GM12878 (cell line): ENCODE measurements at regions not wholly inside any gene's neighbourhood (a gene's known extent, or its start where the extent isn't known, plus 50 kb on each side); places are given as distances from the start of the nearest gene placed in this dataset.

Experiments used
- ATAC-seq: fragments of 200-7000 bp; cut with Tn5 transposase; 3 replicates; pipeline ENCODE4 v1.9.1; 2020; ENCODE audit warnings: mild to moderate bottlenecking, moderate library complexity
- BruUV-seq: library from RNA; stranded (reverse); fragments of 400-500 nt; replicated peaks from 2 replicates; lab custom pipeline; 2021; lab: Mats Ljungman, UMichigan
- CTCF ChIA-PET: fragments of 300-600 bp; sonication (Branson Sonifier 250); formaldehyde crosslinking; extraction: SDS; loops from one replicate; lab custom pipeline; 2021; ENCODE audit warnings: inconsistent platforms; lab: Yijun Ruan, JAX
- POLR2A ChIA-PET: fragments of 350-600 bp; formaldehyde crosslinking; extraction: SDS; loops from one replicate; lab custom pipeline; 2021; ENCODE audit warnings: inconsistent platforms; lab: Charles Lee
- RAD21 ChIA-PET: fragments of 300-600 bp; sonication (Branson Sonifier 250); formaldehyde crosslinking; loops from one replicate; lab custom pipeline; 2023; ENCODE audit warnings: antibody characterized with exemption; ENCODE audit not compliant: unreplicated experiment; lab: Charles Lee
- SMC1A ChIA-PET: fragments of 300-600 bp; sonication (Branson Sonifier 250); formaldehyde crosslinking; loops from one replicate; lab custom pipeline; 2023; ENCODE audit not compliant: unreplicated experiment, uncharacterized antibody; lab: Charles Lee
- DNase-seq: peaks from one replicate; pipeline ENCODE4 v3.0.0-alpha.2; 2011; ENCODE audit warnings: low read depth, low spot score
- FAIRE-seq: peaks from 3 replicates; lab custom pipeline; 2011; peaks lifted over from hg19 to GRCh38; lab: Jason Lieb, UNC
- H2AFZ ChIP-seq: 2 replicates; pipeline ENCODE4 v1.6.0; 2011; ENCODE audit warnings: low read depth, low read length, control low read depth; ENCODE audit not compliant: control insufficient read depth
- H3K27ac ChIP-seq: 2 replicates; pipeline ENCODE4 v1.5.1; 2011; ENCODE audit warnings: control low read depth; ENCODE audit not compliant: control insufficient read depth, insufficient read depth
- H3K27me3 ChIP-seq, 2 experiments: replicated peaks in 1 of 2; 2 replicates each; pipeline versions ENCODE4 v1.6.0 to v1.6.1; 2011; ENCODE audit warnings: low read length in 1 of 2; ENCODE audit not compliant: control insufficient read depth in 2 of 2, insufficient read depth in 2 of 2
- H3K36me3 ChIP-seq, 2 experiments: 2 replicates each; pipeline ENCODE4 v1.5.1; 2011; ENCODE audit warnings: low read length in 1 of 2; ENCODE audit not compliant: control insufficient read depth in 2 of 2, insufficient read depth in 2 of 2
- H3K4me1 ChIP-seq: 2 replicates; pipeline ENCODE4 v1.6.1; 2011; ENCODE audit warnings: mild to moderate bottlenecking, low read length, moderate library complexity, mixed read lengths; ENCODE audit not compliant: control insufficient read depth, insufficient read depth
- H3K4me2 ChIP-seq: 2 replicates; pipeline ENCODE4 v1.6.0; 2011; ENCODE audit warnings: control low read depth; ENCODE audit not compliant: control insufficient read depth, insufficient read depth
- H3K4me3 ChIP-seq: fragments of 200-600 bp; sonication (generic); 2 replicates; pipeline ENCODE4 v1.5.1; 2016
- H3K79me2 ChIP-seq: 2 replicates; pipeline ENCODE4 v1.6.0; 2011; ENCODE audit warnings: low read length; ENCODE audit not compliant: control insufficient read depth, insufficient read depth
- H3K9ac ChIP-seq: 2 replicates; pipeline ENCODE4 v1.8.0; 2011; ENCODE audit warnings: low read length, control low read depth, mixed read lengths; ENCODE audit not compliant: control insufficient read depth, insufficient read depth
- H3K9me3 ChIP-seq: replicated peaks from 3 replicates; pipeline ENCODE4 v1.5.1; 2011; ENCODE audit warnings: mild to moderate bottlenecking, low read length; ENCODE audit not compliant: control insufficient read depth, insufficient read depth
- H4K20me1 ChIP-seq: 2 replicates; pipeline ENCODE4 v1.6.0; 2011; ENCODE audit not compliant: control insufficient read depth, insufficient read depth
- POLR2A ChIP-seq: IDR thresholded peaks from 2 replicates; pipeline ENCODE4 v1.6.1; 2011; ENCODE audit warnings: low read depth, mild to moderate bottlenecking, low read length
- RAD21 ChIP-seq: IDR thresholded peaks from 2 replicates; pipeline ENCODE4 v1.6.1; 2011; ENCODE audit warnings: mild to moderate bottlenecking, low read depth, low read length, moderate library complexity; ENCODE audit not compliant: insufficient read depth
- whole genome bisulfite sequencing: methylation state at CpG from one replicate; pipeline ENCODE4 v1.1.6; 2016; ENCODE audit warnings: low lambda C conversion rate; ENCODE audit not compliant: insufficient replicate concordance, insufficient coverage; ENCODE audit errors: missing lambda C conversion rate; 5-methylcytosine and 5-hydroxymethylcytosine counted together
- in situ Hi-C: fragments of 300-500 bp; cut with MboI; formaldehyde crosslinking; loops from 9 replicates; pipeline ENCODE4 v1.14.3; 2018; ENCODE audit warnings: mixed read lengths
- intact Hi-C: fragments of 100-400 bp; cut with micrococcal nuclease; formaldehyde crosslinking; loops from one replicate; pipeline ENCODE4 v1.14.2; 2022; ENCODE audit not compliant: unreplicated experiment
- TF ChIP-seq, protein P1 (sequence below), 3 experiments: IDR thresholded peaks in 2 of 3; conservative IDR thresholded peaks in 1 of 3; 2 replicates each; pipeline ENCODE4 v1.5.1; 2011; ENCODE audit warnings: low read depth in 3 of 3, low read length in 3 of 3, mild to moderate bottlenecking in 3 of 3, control low read depth in 2 of 3, moderate library complexity in 2 of 3, inconsistent platforms in 1 of 3, mixed read lengths in 1 of 3; ENCODE audit not compliant: control insufficient read depth in 2 of 3, insufficient read depth in 1 of 3; ENCODE audit errors: extremely low read depth in 1 of 3
- TF ChIP-seq, protein P2 (sequence below): fragments of 450-650 bp; formaldehyde crosslinking; IDR thresholded peaks from 2 replicates; pipeline ENCODE4 v1.4.0; 2020; ENCODE audit warnings: mild to moderate bottlenecking, moderate library complexity

DNA sequence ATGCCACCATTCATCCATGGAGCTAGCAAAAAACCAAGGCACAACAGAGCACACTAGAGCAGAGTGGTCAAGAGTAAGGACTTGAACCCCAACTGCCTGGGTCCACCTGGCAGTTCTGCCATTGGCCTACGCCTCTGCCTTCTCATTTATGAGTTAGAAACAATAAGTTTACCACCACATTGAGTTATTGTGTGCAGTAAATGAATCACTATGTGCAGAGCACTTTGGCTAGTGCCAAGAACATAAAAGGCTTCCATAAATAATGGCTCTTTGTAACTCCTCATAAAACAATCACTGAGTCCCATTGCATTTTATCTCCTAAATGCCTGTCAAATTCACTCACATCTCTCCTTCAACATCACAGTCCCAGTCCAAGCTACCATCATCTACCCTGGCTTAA, 86.3 kb downstream of the OTX2 start:
- RAD21 ChIA-PET, result no interaction called here
- H3K9ac ChIP-seq, result no peak overlapping the region
- TF ChIP-seq, protein P1, sequence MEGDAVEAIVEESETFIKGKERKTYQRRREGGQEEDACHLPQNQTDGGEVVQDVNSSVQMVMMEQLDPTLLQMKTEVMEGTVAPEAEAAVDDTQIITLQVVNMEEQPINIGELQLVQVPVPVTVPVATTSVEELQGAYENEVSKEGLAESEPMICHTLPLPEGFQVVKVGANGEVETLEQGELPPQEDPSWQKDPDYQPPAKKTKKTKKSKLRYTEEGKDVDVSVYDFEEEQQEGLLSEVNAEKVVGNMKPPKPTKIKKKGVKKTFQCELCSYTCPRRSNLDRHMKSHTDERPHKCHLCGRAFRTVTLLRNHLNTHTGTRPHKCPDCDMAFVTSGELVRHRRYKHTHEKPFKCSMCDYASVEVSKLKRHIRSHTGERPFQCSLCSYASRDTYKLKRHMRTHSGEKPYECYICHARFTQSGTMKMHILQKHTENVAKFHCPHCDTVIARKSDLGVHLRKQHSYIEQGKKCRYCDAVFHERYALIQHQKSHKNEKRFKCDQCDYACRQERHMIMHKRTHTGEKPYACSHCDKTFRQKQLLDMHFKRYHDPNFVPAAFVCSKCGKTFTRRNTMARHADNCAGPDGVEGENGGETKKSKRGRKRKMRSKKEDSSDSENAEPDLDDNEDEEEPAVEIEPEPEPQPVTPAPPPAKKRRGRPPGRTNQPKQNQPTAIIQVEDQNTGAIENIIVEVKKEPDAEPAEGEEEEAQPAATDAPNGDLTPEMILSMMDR (IDR thresholded peaks at IDR 0.05 in 2 of 3, conservative IDR thresholded peaks at IDR 0.05 in 1 of 3; ENCODE audit: control insufficient read depth in 2 of 3, extremely low read depth in 1 of 3, insufficient read depth in 1 of 3, low read depth in 3 of 3, low read length in 3 of 3), result no peak
- TF ChIP-seq RAD21 (no peak), POLR2A (no peak)
- TF ChIP-seq, protein P2, sequence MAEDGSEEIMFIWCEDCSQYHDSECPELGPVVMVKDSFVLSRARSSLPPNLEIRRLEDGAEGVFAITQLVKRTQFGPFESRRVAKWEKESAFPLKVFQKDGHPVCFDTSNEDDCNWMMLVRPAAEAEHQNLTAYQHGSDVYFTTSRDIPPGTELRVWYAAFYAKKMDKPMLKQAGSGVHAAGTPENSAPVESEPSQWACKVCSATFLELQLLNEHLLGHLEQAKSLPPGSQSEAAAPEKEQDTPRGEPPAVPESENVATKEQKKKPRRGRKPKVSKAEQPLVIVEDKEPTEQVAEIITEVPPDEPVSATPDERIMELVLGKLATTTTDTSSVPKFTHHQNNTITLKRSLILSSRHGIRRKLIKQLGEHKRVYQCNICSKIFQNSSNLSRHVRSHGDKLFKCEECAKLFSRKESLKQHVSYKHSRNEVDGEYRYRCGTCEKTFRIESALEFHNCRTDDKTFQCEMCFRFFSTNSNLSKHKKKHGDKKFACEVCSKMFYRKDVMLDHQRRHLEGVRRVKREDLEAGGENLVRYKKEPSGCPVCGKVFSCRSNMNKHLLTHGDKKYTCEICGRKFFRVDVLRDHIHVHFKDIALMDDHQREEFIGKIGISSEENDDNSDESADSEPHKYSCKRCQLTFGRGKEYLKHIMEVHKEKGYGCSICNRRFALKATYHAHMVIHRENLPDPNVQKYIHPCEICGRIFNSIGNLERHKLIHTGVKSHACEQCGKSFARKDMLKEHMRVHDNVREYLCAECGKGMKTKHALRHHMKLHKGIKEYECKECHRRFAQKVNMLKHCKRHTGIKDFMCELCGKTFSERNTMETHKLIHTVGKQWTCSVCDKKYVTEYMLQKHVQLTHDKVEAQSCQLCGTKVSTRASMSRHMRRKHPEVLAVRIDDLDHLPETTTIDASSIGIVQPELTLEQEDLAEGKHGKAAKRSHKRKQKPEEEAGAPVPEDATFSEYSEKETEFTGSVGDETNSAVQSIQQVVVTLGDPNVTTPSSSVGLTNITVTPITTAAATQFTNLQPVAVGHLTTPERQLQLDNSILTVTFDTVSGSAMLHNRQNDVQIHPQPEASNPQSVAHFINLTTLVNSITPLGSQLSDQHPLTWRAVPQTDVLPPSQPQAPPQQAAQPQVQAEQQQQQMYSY (CRISPR knock-in tag), result no peak
- TF ChIP-seq, all 136 proteins: peak for 0
- 0% methylated on average over 1 of the region's 1 CpG for WGBS
- ChIA-PET SMC1A (no interaction called here), POLR2A (no interaction called here), CTCF (no interaction called here)
- Histone ChIP-seq H3K79me2 (no peaks in the 10 kb centered on the region), H3K9me3 (no peaks in the 10 kb centered on the region), H3K4me2 (no peak overlapping the region), H4K20me1 (no peaks in the 10 kb centered on the region), H3K27ac (no peak overlapping the region), H3K27me3 (no peaks in the 10 kb centered on the region), H2AFZ (no peak overlapping the region), H3K36me3 (no peaks in the 10 kb centered on the region), H3K4me3 (no peak overlapping the region), H3K4me1 (no peaks in the 10 kb centered on the region)
- no TSS peak for BruUV-seq
- in situ Hi-C loops (no loop called here), intact Hi-C loops (no loop called here)
- ATAC-seq, result no peak
- no peak for FAIRE-seq
- no peak for DNase-seq
